D341Med (cell line): ENCODE measurements at regions not wholly inside any gene's neighbourhood (a gene's known extent, or its start where the extent isn't known, plus 50 kb on each side); places are given as distances from the start of the nearest gene placed in this dataset.

Source experiments
- DNase-seq: peaks from one replicate; pipeline ENCODE4 v3.0.0; 2012; ENCODE audit warnings: low spot score

DNA sequence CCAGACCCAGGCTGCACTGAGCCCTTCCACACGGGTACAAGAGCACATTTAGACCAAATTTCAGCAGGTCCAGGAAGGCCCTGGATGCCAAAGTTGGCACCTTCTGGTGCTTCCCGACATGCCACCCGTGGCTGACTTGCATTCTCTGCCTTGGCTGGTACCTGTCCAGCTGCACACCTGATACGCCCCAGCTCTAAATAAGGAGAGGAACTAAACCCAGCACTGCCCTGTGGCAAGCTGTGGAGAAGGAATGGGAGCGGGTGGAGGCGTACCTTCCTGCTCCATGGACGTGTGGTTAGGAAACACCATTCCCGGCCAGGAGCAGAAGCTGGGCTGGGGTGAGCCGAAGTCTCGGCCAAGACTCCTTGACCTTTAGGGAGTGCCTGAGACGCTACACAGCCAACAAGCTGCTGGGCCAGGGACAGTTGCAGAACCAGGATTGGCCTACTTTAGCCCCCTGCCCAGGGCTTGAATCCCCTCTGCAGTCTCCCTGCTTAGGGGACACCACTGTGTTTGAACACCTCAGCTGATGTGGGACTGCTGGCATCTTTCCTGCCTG, 86.5 kb upstream of the TAF1B start:
- DNase-seq: no peak

DNA sequence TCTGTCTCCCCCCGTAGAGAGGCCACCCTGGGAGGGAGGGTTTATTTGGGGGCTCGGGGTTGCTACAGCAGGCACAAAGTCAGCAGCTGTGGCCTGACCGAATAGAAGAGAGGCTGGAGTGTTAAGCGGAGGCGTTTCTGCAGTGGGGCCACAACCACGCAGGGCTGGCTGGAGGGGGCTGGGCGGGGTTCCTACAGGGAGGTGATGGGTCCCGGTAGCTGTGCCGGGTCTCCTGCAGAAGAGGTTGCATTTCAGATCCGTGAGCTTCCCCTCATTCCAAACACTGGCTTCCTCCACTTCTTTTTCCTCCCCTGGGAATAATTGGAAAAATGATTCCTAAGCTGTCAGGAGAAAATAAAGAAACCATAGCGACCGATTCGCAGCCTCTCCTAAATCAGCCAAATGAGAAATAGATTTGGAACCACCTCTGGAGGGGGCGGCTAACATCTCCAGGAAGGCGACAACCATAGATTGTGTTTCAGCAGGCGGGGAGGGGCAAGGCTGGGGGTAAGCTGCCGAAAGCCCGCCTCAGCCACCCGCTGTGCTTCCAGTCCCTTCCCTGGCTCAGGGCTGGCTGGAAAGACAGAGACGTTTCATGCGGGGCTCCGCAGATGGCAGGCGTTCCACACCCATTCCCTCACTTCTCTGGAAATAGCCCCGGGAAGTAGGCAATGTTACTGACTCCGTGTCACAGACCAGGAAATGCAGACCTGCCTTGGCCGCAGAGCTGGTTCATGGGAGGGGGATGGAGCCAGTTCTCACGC, 85.6 kb upstream of the TAF1B start:
- DNase-seq: no peak

DNA sequence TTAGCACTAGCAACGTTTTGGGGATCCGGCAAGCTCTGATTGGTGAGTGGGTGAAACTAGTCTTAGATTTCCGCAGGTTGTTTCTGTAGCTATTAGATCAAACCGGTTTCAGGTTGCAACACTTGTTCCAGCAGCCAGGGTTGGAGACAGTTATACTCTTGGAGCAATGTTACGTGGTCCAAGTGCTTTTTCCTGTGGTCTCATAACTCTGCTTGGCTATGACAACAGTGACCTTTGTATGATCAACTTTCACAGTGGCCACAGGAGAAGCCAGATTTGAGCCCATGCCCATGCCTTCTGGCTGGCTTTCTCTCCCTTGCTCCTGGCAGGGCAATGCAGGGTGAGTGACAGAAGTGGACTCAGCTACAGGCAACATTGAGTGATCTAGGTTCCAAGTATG, 84.5 kb upstream of the TAF1B start:
- DNase-seq: no peak

DNA sequence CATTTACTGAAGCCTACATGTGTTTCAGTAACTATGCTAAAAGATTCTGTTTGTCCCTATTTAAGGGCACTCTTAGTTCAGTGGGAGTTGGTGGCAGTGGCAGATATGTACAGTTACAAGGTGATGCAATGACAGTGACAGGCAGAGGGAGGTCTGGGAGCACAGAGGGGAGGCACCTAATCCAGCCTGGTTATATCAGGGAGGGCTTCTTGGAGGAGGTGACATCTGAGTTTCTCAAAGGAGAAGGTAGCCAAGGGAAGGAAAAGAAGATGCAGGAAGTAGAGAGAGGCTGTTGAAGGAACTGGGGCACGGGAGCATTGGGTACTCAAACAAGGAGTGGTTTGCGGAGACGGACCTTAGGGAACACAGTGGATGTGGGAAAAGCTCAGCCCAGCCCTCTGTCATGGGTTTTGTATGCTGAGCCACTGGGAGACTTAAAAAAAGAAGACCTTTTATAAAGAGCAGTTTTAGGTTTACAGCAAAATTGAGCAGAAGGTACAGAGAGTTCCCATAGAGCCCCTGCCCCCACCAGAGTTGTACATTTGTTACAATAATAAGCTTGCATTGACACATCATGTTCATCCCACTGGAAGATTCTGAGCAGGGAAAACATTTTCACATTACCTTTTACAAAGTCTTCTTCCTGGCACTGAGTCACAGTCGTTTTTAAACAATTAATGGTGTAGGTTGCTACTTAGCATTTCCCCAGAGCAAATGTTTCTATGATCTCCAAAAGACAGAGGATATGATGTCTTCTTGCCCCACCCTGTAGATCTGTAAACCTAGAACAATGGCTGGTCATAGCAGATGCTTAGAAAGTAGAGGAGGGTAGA, 83.0 kb upstream of the TAF1B start:
- DNase-seq: no peak

DNA sequence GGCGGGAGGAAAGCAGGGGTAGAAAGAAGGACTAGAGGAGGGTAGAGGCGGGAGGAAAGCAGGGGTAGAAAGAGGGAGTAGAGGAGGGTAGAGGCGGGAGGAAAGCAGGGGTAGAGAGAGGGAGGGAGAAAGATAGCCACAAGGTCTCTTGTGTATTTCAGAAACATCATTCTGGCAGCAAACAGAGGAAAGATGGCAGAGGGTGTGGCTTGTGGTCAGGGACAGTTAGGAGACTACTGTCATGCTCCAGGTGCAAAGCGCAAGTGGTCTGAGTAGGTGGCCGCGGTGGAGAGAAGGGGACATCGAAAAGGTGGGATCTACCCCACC, 82.4 kb upstream of the TAF1B start:
- no peak for DNase-seq

DNA sequence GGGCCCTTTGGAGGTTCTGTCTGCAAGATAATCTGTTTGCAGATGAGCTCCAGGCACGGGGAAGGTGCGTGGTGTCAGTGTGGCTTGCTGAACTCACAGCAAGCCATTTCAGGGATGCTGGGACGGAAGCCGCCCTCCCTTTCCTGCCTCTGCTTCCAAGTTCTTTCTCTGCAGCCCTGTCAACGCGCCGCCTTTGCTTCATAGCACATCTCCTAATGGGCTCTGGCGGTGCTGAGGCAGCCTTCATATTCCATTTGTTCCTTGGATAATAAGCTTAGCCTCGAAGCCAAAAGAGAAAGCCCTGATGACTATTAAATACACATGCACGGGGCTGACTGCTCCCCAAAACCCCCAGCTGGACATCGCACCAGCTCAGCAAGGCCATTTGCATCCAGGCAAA, 81.7 kb upstream of the TAF1B start:
- DNase-seq: no peak

DNA sequence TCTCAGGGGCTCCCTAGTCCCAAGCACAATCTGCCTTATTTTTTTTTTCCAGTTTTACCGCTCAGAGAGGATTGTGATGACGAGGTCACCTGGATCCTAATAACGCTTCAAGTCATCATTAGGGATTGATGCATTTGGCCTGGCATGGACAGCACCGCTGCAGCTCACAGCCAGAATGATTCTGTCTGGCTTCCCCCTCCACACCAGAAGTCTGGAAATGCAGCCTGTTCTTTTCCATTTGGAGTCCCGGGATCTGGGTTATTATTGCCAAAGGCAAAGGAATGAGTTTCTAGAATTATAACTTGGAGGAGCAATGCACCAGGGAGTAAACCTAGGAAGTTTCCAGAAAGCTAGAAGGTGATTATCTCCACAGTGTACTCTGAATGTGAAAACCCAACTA, 81.1 kb upstream of the TAF1B start:
- DNase-seq: no peak

DNA sequence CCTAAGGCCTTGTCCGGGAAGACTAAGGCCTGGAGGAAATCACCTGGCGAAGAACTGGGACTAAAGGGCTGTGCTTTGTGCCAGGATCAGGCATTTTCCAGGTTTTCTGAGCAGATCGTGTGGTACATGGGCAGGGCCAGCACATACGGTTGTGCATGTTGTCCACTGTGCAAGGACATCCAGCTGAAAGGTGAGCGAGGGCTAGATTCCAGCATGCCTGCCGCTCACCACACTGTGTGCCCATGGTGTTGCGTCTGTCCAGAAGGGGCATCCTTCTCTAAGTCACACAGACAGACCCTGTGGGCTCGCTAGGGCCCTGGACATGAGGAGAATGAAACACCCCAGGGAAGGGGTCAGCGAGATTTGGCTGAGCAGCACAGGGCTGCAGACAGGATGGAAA, 80.3 kb upstream of the TAF1B start:
- no peak for DNase-seq

DNA sequence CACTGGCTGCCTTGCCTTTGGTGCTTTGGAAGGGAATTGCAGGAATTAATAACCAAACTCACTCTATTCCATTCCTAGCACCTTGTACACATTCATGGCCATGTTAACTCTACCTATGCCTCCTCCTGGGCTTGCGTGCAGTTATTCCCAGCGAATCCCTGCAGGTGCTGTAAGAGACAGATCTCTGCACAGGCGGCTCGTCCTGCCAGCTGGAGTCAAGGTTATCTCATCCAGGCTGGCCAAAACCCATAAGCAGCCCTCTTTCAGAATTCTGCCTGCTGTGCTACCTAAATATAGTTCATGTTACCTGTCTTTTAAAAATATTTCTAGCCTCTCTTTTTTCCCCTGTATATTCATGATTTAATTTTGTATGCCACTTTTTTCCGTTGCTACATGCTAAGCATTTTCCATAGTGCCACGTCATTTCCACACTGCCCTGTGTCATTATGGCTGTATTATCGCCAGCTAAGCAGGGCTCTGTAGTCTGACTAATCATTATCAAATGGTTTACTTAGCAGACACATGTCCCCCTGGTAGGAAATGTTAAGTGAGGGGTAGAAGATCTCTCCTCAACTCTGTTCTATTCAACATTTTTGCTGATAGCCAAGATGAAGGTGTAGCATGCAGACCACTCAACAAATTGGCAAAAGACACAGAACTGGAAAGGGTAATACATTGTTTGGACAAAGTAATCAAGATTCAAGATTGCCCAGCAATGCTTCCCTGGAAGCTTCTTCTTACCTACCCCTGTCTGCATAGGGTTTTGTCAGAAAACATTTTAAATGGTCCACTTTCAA, 79.7 kb upstream of the TAF1B start:
- no peak for DNase-seq

DNA sequence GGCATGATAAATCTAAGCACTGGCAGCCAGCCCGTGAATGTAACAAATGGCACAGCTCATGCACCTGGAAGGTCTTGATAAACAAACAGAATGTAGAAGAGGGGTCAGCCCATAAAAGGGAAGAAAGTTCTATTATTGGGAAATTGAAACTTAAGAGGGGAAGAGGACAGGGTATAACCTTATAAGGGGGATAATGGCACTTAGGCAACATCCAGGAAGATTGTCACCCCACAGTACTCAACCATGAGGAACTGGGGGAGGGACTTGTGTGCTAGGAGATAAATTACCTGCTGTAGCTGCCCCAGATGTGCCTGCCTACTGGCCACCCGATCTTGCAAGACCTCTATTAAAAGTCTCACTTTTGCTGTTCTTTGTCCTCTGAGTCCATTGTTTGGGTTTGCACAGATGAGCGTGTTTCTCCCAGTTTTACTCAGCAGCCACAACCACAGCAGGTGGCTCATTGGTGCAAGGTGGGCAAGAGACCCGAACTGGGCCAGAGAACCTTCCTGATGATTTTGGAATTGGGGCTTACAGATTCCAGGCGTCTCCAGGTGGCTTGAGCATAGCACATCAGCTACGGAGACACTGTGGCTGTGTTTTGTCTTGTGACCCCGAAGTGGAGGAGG, 79.0 kb upstream of the TAF1B start:
- DNase-seq: no peak

DNA sequence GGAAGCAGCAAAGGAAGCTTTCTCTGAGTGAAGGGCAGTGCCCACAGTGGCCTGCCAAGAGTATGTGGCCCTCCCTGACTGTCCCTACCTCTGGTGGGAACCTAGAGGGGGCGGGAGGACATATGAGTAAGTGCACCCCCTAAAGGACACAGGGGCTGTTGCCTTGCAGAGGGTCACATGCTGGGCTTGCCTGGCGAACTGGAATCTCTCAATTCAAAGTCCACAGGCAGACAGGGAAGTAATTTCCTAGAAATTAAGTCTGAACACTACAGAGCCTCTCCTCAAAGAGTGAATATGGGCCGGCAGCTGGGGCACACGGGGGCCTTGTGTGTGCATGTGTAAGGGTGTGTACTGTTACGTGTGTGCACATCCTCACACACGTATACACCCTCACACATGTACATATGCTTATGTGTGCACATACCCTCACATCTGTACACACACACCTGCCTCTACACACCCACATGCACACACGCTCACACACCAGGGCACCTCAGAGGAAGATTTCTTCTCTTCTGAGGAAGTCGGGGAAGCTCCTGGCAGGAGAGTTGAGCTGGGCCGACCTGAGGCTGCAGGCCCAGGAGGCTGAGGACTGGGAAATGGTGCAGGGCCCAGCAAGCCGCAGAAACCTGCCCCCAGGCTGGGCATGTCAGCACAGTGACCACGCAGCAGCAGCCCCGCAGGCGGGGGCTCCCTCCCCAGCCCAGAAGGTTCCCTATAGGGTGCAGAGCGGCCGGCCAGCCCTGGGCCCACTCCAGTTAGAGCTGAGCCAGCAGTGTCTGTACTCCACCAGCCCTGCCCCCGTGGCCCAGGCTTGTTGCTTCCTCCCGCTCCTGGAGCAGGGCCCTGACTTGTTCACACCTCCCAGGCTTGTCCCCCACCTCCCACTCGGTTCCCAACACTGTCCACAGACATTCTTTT, 77.4 kb upstream of the TAF1B start:
- no peak for DNase-seq

DNA sequence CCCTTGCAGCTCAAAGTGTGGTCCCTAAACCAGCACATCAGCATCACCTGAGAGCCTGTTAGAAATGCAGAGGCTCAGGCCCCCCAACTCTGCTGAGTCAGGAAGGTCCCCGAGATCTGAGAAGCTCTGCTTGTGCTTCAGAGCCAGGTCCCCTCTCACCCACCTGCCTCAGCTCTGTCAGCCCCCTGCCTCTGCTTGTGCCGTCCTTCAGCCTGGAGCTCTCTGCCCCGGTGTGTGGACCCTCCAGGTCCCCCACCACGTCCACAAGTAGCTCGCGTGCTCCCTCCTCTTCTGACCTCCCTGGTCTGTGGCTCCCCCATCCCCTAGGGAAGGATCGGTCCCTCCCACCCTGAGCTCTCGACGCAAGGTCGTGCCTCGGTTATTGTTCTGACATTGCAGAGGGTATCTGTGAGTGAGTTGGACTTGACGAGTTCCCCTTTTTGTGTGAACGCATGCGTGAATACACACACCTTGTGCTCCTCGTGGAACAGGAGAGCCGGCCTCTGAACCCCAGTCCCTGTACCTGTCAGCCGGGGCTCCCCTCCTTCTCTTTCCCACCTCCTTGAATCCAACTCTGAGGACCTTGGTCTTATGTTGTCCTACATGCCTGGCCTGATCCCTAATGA, 75.5 kb upstream of the TAF1B start:
- DNase-seq: no peak

DNA sequence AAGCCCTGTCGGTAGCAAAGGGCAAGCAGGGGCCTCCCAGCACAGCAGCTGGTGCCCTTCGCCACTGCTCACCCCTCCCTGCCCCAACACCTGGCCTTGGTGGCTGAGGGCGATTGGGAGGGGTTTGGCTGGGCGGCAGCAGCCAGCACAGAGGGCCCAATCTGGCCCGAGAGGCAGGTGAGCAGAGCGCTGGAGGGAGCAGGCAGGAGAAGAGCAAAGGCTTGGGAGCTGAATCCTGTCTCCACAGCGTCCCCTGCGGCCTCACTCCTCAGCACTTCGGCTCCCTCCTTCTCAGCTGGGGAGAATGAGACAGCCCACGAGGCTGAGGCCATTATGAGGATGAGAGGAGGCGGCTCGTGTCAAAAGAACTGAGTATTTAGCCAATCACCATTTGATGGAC, 74.9 kb upstream of the TAF1B start:
- DNase-seq: no peak

DNA sequence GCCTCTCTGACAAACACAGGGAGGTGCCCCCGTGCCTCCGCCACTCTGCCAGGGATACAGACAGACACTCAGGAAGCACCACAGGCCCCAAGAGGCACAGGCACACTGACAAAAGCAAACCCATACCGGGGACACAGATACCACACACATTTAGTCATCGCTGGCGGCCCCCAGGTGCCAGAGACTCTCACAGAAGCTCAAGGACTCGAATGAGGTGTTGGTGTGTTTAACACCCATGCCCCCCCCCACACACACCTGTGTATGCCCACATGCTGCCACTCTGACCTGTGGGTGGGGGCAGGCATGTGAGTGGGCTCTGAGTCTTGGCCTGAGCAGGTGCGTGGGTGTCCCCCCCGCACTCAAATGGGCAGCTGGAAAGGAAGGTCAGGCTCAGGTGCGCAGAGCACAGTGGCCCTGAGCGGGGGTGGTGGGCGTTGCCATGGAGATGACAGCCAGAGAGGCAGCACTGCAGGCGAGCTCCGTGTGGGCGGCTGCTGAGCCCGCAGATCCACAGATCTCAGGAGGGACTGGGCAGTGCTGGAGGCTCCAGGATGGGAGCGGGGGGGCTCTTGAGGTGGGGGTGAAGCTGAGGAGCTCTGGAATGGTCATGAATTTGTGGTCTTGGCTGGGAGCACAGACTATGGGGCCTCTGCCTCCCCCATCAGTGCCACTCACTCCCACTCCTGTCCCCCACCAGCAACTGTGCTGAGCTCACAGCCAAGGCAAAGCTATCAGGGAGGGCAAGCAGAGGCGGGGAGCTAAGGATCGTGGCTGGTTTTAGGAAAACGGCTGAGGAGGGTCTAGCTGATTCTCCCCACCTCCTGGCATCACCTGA, 73.9 kb upstream of the TAF1B start:
- DNase-seq: no peak

DNA sequence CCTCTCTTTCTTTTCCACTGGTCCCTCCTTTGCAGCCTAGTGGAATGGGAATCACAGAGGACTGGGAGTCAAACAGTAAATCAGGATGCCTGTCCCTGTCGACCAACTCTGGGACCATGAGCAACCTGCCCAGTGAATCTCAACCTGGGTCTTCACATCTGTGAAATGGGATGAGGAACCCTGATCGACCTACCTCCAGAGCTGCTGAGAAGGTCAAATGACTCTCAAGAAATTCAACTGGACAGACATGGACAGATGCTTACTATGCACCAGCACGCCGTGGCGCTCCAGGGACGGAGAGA, 73.3 kb upstream of the TAF1B start:
- DNase-seq: no peak

DNA sequence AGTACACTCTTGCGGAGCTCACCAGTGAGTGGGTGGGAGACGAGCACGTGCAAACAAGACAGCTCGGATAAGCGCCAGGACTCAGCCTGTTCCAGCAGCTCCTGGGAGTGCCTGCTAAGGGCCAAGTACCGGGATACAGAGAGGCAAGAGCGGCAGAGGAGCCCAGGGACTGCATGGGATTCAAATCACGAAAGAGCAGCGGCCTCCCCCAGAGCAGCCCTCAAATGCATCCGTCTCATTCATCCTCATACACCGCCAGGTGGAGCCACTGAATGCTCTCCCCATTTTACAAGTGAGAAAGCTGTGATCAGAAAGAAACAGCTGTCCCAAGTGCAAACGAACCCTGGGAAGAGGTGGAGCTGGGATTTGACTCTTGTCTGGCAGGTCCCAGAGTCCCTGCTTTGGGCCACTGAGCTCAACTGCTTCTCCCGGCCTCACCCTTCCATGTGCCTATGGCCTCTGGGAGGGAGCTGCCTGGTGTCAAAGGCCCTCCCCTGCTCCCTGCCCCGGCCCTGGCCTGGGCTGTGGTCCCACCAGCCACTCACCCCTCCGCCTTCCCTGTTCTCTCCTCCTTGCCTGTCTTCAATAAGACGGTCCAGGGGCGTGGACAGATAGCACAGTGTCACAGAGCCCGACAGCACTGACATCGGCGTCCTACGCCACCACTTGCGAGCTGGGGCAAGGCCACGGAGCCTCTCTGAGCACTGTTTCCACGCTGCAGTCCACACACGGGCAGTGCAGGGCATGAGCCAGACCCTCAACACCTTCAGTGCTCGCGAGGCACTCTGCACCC, 72.8 kb upstream of the TAF1B start:
- DNase-seq: peak; percentile 77

DNA sequence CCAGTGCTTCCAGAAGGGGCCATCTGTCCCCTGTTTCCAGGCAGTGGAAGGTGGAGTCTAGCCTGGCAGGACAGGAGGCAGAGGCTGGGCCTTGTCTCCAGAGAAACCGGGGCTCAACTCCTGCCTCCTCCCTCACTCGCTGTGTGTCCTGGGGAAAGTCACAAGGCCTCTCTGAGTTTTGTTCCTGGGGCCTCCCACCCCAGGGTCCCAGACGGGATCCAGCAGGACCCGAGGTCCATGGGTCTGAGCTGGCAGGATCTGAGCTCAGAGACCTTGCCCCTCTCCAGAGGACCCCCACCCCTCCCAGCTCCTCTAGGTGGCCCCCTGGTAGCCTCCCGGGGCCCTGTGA, 72.2 kb upstream of the TAF1B start:
- no peak for DNase-seq

DNA sequence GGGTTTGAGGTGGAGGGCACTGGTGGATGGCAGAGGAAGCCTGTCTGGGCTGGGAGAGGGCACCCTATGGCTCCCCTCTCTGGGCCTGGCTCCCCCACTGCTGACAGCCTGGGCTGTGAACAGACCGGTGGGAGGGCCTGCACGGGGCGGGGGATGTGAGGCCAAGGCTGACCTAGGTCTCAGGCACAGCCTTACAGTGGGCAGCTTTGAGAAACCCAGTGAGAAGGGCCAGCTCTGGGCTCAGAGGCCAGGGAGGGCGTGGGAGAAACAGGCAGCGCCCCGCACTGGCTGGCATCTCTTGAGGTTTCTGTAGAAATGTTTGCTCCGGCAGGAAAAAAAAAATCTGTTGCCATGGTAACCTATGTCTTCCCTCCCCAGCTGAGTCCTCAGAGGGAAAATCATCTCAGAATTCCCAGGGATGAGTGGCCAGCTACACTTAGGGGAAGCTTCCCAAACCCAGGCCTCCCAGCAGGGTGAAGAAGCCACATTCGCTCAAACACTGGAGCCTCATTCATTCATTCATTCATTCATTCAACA, 71.7 kb upstream of the TAF1B start:
- no peak for DNase-seq
